B cell (primary cell): ENCODE measurements at regions not wholly inside any gene's neighbourhood (a gene's known extent, or its start where the extent isn't known, plus 50 kb on each side); places are given as distances from the start of the nearest gene placed in this dataset.

Experiments
- ATAC-seq: fragments of 200-7000 bp; cut with Tn5 transposase; one replicate; pipeline ENCODE4 v1.10.0; 2021; ENCODE audit warnings: low read depth, mild to moderate bottlenecking, moderate number of reproducible peaks, moderate library complexity
- CTCF ChIA-PET: fragments of 350-600 bp; sonication (Branson Sonifier 250); formaldehyde crosslinking; loops from one replicate; lab custom pipeline; 2021; ENCODE audit warnings: antibody characterized with exemption, inconsistent platforms; lab: Charles Lee
- POLR2A ChIA-PET: fragments of 350-600 bp; sonication (Branson Sonifier 250); formaldehyde crosslinking; loops from one replicate; lab custom pipeline; 2021; ENCODE audit warnings: antibody characterized with exemption; lab: Charles Lee
- DNase-seq: peaks from one replicate; pipeline ENCODE4 v3.0.0; 2013
- H2AFZ ChIP-seq: 2 replicates; pipeline ENCODE4 v1.6.1; 2012; ENCODE audit warnings: mild to moderate bottlenecking, low read depth, low read length; ENCODE audit not compliant: insufficient read depth, poor library complexity, severe bottlenecking
- H3K27ac ChIP-seq, 2 donors: 1 replicate in 1 of 2; 2 replicates in 1 of 2; pipeline ENCODE4 v1.5.1; 2012 to 2013; ENCODE audit warnings: low read length in 2 of 2, mild to moderate bottlenecking in 2 of 2, moderate library complexity in 1 of 2
- H3K27me3 ChIP-seq, 4 experiments: fragments of 200-600 bp in 1 of 4; sonication (generic) in 1 of 4; replicated peaks in 1 of 4; 1 replicate in 2 of 4; 2 replicates in 2 of 4; pipeline versions ENCODE4 v1.6.1 to v1.7.0; 2013 to 2016; ENCODE audit warnings: low read length in 3 of 4, mild to moderate bottlenecking in 2 of 4, mixed read lengths in 1 of 4, moderate library complexity in 1 of 4; ENCODE audit not compliant: insufficient read depth in 4 of 4, control insufficient read depth in 3 of 4; ENCODE audit errors: control extremely low read depth in 1 of 4
- H3K36me3 ChIP-seq, 2 experiments: replicated peaks in 1 of 2; 1 replicate in 1 of 2; 2 replicates in 1 of 2; pipeline versions ENCODE4 v1.6.1 to v1.7.1; 2013; ENCODE audit warnings: low read length in 1 of 2; ENCODE audit not compliant: insufficient read depth in 2 of 2, control insufficient read depth in 1 of 2; ENCODE audit errors: control extremely low read depth in 1 of 2, extremely low read depth in 1 of 2
- H3K4me1 ChIP-seq, 2 donors: fragments of 200-600 bp in 1 of 2; sonication (generic) in 1 of 2; 1 replicate in 1 of 2; 2 replicates in 1 of 2; pipeline versions ENCODE4 v1.5.1 to v1.6.1; 2013 to 2017; ENCODE audit warnings: low read length in 2 of 2; ENCODE audit not compliant: control insufficient read depth in 2 of 2, insufficient read depth in 2 of 2
- H3K4me2 ChIP-seq: replicated peaks from 2 replicates; pipeline ENCODE3; 2012; ENCODE audit warnings: mild to moderate bottlenecking, low read depth, low read length; ENCODE audit not compliant: poor library complexity, severe bottlenecking
- H3K4me3 ChIP-seq, 5 experiments: fragments of 200-600 bp in 1 of 5; sonication (generic) in 1 of 5; 1 replicate in 3 of 5; 2 replicates in 2 of 5; pipeline versions ENCODE4 v1.5.1 to v1.7.0; 2011 to 2016; ENCODE audit warnings: low read length in 4 of 5, mild to moderate bottlenecking in 4 of 5, low read depth in 2 of 5, control low read depth in 1 of 5, moderate library complexity in 1 of 5; ENCODE audit not compliant: insufficient read depth in 1 of 5; ENCODE audit errors: control extremely low read depth in 1 of 5, extremely low read depth in 1 of 5
- H3K79me2 ChIP-seq: fragments of 200-600 bp; sonication (generic); one replicate; pipeline ENCODE4 v1.6.0; 2016; ENCODE audit warnings: low read length; ENCODE audit not compliant: control insufficient read depth, insufficient read depth
- H3K9ac ChIP-seq: fragments of 200-600 bp; sonication (generic); 2 replicates; pipeline ENCODE4 v1.6.1; 2017; ENCODE audit warnings: mild to moderate bottlenecking, low read length, moderate library complexity
- H3K9me3 ChIP-seq, 3 donors: one replicate each; pipeline versions ENCODE4 v1.6.1 to v1.7.1; 2013; ENCODE audit warnings: low read length in 2 of 3; ENCODE audit not compliant: control insufficient read depth in 2 of 3, insufficient read depth in 1 of 3; ENCODE audit errors: control extremely low read depth in 1 of 3
- H4K20me1 ChIP-seq: 2 replicates; pipeline ENCODE4 v1.6.0; 2012; ENCODE audit warnings: mild to moderate bottlenecking, low read length; ENCODE audit not compliant: insufficient read depth, control insufficient read depth, poor library complexity, severe bottlenecking
- H3K27ac Mint-ChIP-seq: one replicate; pipeline ENCODE4 v1.8.0; 2021; ENCODE audit warnings: mixed read lengths
- H3K27me3 Mint-ChIP-seq: one replicate; pipeline ENCODE4 v1.8.0; 2021; ENCODE audit warnings: mixed read lengths
- H3K4me1 Mint-ChIP-seq: one replicate; pipeline ENCODE4 v1.8.0; 2021; ENCODE audit warnings: mixed read lengths
- H3K4me3 Mint-ChIP-seq: one replicate; pipeline ENCODE4 v1.8.0; 2021; ENCODE audit warnings: mixed read lengths
- H3K9me3 Mint-ChIP-seq: one replicate; pipeline ENCODE4 v1.8.0; 2022; ENCODE audit warnings: mixed read lengths; ENCODE audit not compliant: insufficient read depth
- EZH2 ChIP-seq: IDR thresholded peaks from 2 replicates; pipeline ENCODE4 v1.6.1; 2012; ENCODE audit warnings: borderline replicate concordance, low read depth, mild to moderate bottlenecking, moderate library complexity, low read length; ENCODE audit not compliant: insufficient read depth, poor library complexity, severe bottlenecking
- WGBS: methylation state at CpG from one replicate; pipeline ENCODE4 v1.1.5; 2013; ENCODE audit warnings: missing lambda C conversion rate; ENCODE audit not compliant: insufficient coverage; 5-methylcytosine and 5-hydroxymethylcytosine counted together
- intact Hi-C: fragments of 100-400 bp; cut with micrococcal nuclease; formaldehyde crosslinking; loops from one replicate; pipeline ENCODE4 v1.10.0; 2022
- TF ChIP-seq, protein P1 (sequence below): fragments of 200-600 bp; IDR thresholded peaks from one replicate; pipeline ENCODE4 v1.8.0; 2022; ENCODE audit warnings: antibody characterized with exemption, mild to moderate bottlenecking

DNA sequence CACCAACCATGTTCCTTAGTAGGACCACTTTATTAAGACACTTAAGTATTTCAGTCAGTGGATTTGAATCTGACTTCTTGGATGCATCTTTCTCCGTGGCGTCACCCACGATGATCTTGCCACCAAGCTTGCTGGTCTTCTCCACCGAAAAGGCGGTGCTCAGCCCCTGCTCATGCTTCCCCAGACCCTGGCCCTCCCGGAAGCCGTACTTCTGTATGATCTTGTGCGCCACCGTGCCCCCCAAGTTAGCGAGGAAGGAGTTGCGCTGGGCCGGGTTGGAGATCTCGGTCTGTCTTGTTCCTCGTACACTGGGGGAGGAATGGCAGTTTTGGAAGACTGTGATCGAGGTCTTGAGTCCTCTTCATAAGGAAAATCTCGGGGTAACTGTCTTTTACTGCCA, 213.4 kb upstream of the NANOGP8 start:
- Histone ChIP-seq H3K27ac (no peak overlapping the region), H3K36me3 (no peaks in the 10 kb centered on the region), H3K27me3 (no peaks in the 10 kb centered on the region), H2AFZ (no peak overlapping the region), H3K4me1 (no peaks in the 10 kb centered on the region), H3K9ac (no peak overlapping the region), H4K20me1 (no peaks in the 10 kb centered on the region), H3K4me2 (no peak overlapping the region), H3K9me3 (no peaks in the 10 kb centered on the region), H3K4me3 (no peak overlapping the region), H3K79me2 (no peaks in the 10 kb centered on the region)
- ChIA-PET POLR2A (no interaction called here), CTCF (no interaction called here)
- intact Hi-C loops, result no loop called here
- H3K4me3 Mint-ChIP-seq, result no peak overlapping the region
- no peaks in the 10 kb centered on the region for H3K4me1 Mint-ChIP-seq
- H3K27me3 Mint-ChIP-seq, result no peaks in the 10 kb centered on the region
- H3K27ac Mint-ChIP-seq, result no peak overlapping the region
- WGBS, result 99% methylated on average over 15 of the region's 16 CpGs
- TF ChIP-seq, protein P1, sequence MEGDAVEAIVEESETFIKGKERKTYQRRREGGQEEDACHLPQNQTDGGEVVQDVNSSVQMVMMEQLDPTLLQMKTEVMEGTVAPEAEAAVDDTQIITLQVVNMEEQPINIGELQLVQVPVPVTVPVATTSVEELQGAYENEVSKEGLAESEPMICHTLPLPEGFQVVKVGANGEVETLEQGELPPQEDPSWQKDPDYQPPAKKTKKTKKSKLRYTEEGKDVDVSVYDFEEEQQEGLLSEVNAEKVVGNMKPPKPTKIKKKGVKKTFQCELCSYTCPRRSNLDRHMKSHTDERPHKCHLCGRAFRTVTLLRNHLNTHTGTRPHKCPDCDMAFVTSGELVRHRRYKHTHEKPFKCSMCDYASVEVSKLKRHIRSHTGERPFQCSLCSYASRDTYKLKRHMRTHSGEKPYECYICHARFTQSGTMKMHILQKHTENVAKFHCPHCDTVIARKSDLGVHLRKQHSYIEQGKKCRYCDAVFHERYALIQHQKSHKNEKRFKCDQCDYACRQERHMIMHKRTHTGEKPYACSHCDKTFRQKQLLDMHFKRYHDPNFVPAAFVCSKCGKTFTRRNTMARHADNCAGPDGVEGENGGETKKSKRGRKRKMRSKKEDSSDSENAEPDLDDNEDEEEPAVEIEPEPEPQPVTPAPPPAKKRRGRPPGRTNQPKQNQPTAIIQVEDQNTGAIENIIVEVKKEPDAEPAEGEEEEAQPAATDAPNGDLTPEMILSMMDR, result no peak
- no peak for TF ChIP-seq EZH2
- ATAC-seq (no peak), DNase-seq (no peak)
- no peaks in the 10 kb centered on the region for H3K9me3 Mint-ChIP-seq

DNA sequence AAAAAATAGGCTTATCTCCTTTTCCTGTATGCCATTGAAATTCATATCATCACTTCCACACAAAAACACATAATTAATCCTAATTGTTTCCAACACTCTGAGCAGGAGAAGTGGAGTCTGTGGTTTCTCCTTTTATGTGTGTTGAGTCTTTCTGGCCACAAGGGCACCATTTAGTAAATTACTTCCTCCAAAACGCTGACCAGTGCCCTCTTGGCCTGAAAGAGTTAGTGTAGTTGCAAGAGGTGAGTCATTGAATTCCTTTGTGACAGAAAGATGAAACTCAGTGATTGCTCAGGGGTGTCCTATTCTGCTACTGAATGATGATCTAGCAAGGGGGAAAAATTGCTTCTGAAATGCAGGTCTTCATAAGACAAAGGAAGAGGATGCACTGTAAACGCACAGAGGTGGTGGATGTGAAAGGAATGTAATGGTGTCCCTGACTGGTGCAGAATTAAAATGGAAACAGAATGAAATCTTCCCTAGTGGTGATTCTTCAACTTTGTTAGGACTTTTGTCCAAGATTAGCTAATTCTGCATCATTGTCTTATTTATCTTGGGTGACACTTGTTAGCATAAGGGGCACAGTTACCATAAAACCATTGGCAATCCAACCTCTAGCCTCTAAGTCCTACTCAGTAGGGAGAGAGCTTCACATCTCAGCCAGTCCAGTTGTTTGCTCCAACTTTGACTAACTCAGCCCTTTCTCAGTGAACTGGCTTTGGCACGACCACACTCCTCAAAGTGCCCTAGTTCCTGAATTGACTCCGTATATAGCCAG, 208.4 kb upstream of the NANOGP8 start:
- Mint-ChIP-seq H3K9me3 (no peaks in the 10 kb centered on the region), H3K4me3 (no peak overlapping the region), H3K27ac (no peak overlapping the region), H3K4me1 (no peaks in the 10 kb centered on the region), H3K27me3 (no peaks in the 10 kb centered on the region)
- no peaks in the 10 kb centered on the region for H3K79me2 ChIP-seq
- 90% methylated on average over 2 of the region's 4 CpGs for WGBS
- ATAC-seq (no peak), DNase-seq (no peak)
- intact Hi-C loops, result no loop called here
- no peak overlapping the region for H3K4me3 ChIP-seq
- no peaks in the 10 kb centered on the region for H4K20me1 ChIP-seq
- no peak overlapping the region for H3K27ac ChIP-seq
- H3K9me3 ChIP-seq, result no peaks in the 10 kb centered on the region
- H3K9ac ChIP-seq, result no peak overlapping the region
- ChIA-PET POLR2A (no interaction called here), CTCF (no interaction called here)
- TF ChIP-seq, protein P1, result no peak
- no peak for TF ChIP-seq EZH2
- H3K27me3 ChIP-seq, result no peaks in the 10 kb centered on the region
- H2AFZ ChIP-seq, result no peak overlapping the region
- no peak overlapping the region for H3K4me2 ChIP-seq
- no peaks in the 10 kb centered on the region for H3K4me1 ChIP-seq
- no peaks in the 10 kb centered on the region for H3K36me3 ChIP-seq
